ENCODE measurements at regions not wholly inside any gene's neighbourhood (a gene's known extent, or its start where the extent isn't known, plus 50 kb on each side); places are given as distances from the start of the nearest gene placed in this dataset.

- Histone ChIP-seq H3K36me3 (ENCODE audit: control insufficient read depth, insufficient read depth, low read length) (no peaks in the 10 kb centered on the region), H2BK20ac (ENCODE audit: low read depth, low read length) (no peak overlapping the region), H4K20me1 (ENCODE audit: insufficient read depth, low read length) (no peaks in the 10 kb centered on the region), H3K4me1 (ENCODE audit: control insufficient read depth, insufficient read depth, low read length) (no peaks in the 10 kb centered on the region), H3K4me3 (ENCODE audit: insufficient read depth, low read depth, low read length) (no peak overlapping the region), H3K4ac (ENCODE audit: low read depth, low read length) (no peak overlapping the region), H3K18ac (ENCODE audit: low read depth, low read length) (no peak overlapping the region), H3K79me1 (ENCODE audit: low read depth in 1 of 2, low read length in 2 of 2) (no peaks in the 10 kb centered on the region), H3K14ac (replicated peaks; ENCODE audit: low read depth, low read length) (no peak overlapping the region), H3K9me1 (ENCODE audit: insufficient read depth, low read length) (no peaks in the 10 kb centered on the region), H2AFZ (replicated peaks; ENCODE audit: low read length, poor library complexity) (no peak overlapping the region), H3K23ac (ENCODE audit: low read depth, low read length) (no peak overlapping the region), H3K9me3 (ENCODE audit: control insufficient read depth, insufficient read depth, low read length) (peaks cover 37% of the 10 kb centered on the region), H4K8ac (ENCODE audit: low read depth in 2 of 2, low read length in 2 of 2) (no peak overlapping the region), H3K56ac (ENCODE audit: extremely low read depth, insufficient read depth, low read length) (no peak overlapping the region), H2BK120ac (ENCODE audit: low read depth, low read length) (no peak overlapping the region), H2BK5ac (ENCODE audit: low read depth, low read length, poor library complexity, severe bottlenecking) (no peak overlapping the region), H3K4me2 (ENCODE audit: low read depth, low read length) (no peak overlapping the region), H3K27me3 (ENCODE audit: control insufficient read depth, insufficient read depth, low read length) (no peaks in the 10 kb centered on the region), H2AK5ac (ENCODE audit: low read depth, low read length) (no peak overlapping the region), H3K9ac (ENCODE audit: low read depth, low read length) (no peak overlapping the region), H2AK9ac (replicated peaks; ENCODE audit: low read depth, low read length, poor library complexity) (no peak overlapping the region), H2BK15ac (ENCODE audit: low read depth, low read length) (no peak overlapping the region), H4K91ac (ENCODE audit: insufficient read depth, low read depth, low read length) (no peak overlapping the region), H4K5ac (ENCODE audit: low read depth, low read length) (no peak overlapping the region), H3K27ac (ENCODE audit: insufficient read depth, low read length) (no peak overlapping the region)
- intact Hi-C loops (cut with micrococcal nuclease): no loop called here
- ChIA-PET CTCF (no interaction called here), POLR2A (ENCODE audit: unreplicated experiment) (no interaction called here)
- no peak for TF ChIP-seq NFE2L2 (IDR thresholded peaks at IDR 0.05; ENCODE audit: low read depth, low read length)
- TF ChIP-seq FOS (IDR thresholded peaks at IDR 0.05; ENCODE audit: low read depth, low read length): no peak
- TF ChIP-seq CHD1 (IDR thresholded peaks at IDR 0.05; ENCODE audit: low read depth, low read length): no peak
- DNase-seq (no peak), ATAC-seq (ENCODE audit: low read depth) (no peak)
- WGBS, 2 experiments (ENCODE audit: extremely low coverage in 2 of 2, insufficient read length in 1 of 2): no CpG with 5 or more reads among the region's 3 CpGs
- no TSS peak for BruUV-seq (replicated peaks)
- dilution Hi-C loops (cut with HindIII; ENCODE audit: low sequenced_read_pairs, unreplicated experiment): no loop called here
- in situ Hi-C loops (cut with MboI; ENCODE audit: low sequenced_read_pairs): no loop called here
Measured at GRCh38 chr12:130078852-130079251, 83.4 kb upstream of the FZD10 start.

All from IMR-90 (cell line).